Islet of Langerhans (tissue), 1 donor: ENCODE measurements at regions not wholly inside any gene's neighbourhood (a gene's known extent, or its start where the extent isn't known, plus 50 kb on each side); places are given as distances from the start of the nearest gene placed in this dataset.
"Not testable (repeated sequence)": the region's sequence is repeated elsewhere in the genome, so short reads cannot be mapped to it uniquely, and the experiment has no call there.

Source experiments
- FAIRE-seq: peaks from one replicate; lab custom pipeline; 2011; peaks lifted over from hg19 to GRCh38; lab: Jason Lieb, UNC

GRCh38 chr18:75844146-75844545 is 416.6 kb upstream of the SMIM21 start:
- FAIRE-seq: no peak

GRCh38 chr18:75840131-75840530 is 412.6 kb upstream of the SMIM21 start:
- no peak for FAIRE-seq

GRCh38 chr18:75839686-75840085 is 412.2 kb upstream of the SMIM21 start:
- FAIRE-seq: not testable (repeated sequence)

GRCh38 chr18:75839041-75839440 is 411.5 kb upstream of the SMIM21 start:
- no peak for FAIRE-seq

GRCh38 chr18:75837316-75837715 is 409.8 kb upstream of the SMIM21 start:
- no peak for FAIRE-seq

- no peak for FAIRE-seq
These were observed 409.0 kb upstream of the SMIM21 start for GRCh38 chr18:75836516-75836915.

GRCh38 chr18:75831960-75832359 is 404.5 kb upstream of the SMIM21 start:
- no peak for FAIRE-seq

GRCh38 chr18:75830828-75831227 is 403.3 kb upstream of the SMIM21 start:
- FAIRE-seq: no peak

GRCh38 chr18:75829091-75829490 is 401.6 kb upstream of the SMIM21 start:
- no peak for FAIRE-seq

- FAIRE-seq: no peak
These were observed 400.9 kb upstream of the SMIM21 start for GRCh38 chr18:75828379-75828778.

GRCh38 chr18:75827751-75828287 is 400.3 kb upstream of the SMIM21 start:
- FAIRE-seq: no peak

GRCh38 chr18:75824661-75825060 is 397.2 kb upstream of the SMIM21 start:
- no peak for FAIRE-seq

- no peak for FAIRE-seq
These were observed 396.0 kb upstream of the SMIM21 start for GRCh38 chr18:75823471-75823870.

GRCh38 chr18:75818383-75818782 is 390.9 kb upstream of the SMIM21 start:
- no peak for FAIRE-seq

GRCh38 chr18:75815767-75816166 is 388.3 kb upstream of the SMIM21 start:
- no peak for FAIRE-seq

- no peak for FAIRE-seq
These were observed 385.3 kb upstream of the SMIM21 start for GRCh38 chr18:75812761-75813160.

GRCh38 chr18:75810961-75811551 is 383.6 kb upstream of the SMIM21 start:
- no peak for FAIRE-seq

- FAIRE-seq: no peak
These were observed 383.0 kb upstream of the SMIM21 start for GRCh38 chr18:75810516-75810915.

- FAIRE-seq: no peak
These were observed 382.4 kb upstream of the SMIM21 start for GRCh38 chr18:75809926-75810255.

GRCh38 chr18:75809151-75809925 is 381.8 kb upstream of the SMIM21 start:
- no peak for FAIRE-seq

- no peak for FAIRE-seq
These were observed 377.8 kb upstream of the SMIM21 start for GRCh38 chr18:75805265-75805664.

GRCh38 chr18:75802681-75803080 is 375.2 kb upstream of the SMIM21 start:
- no peak for FAIRE-seq

- FAIRE-seq: no peak
These were observed 373.7 kb upstream of the SMIM21 start for GRCh38 chr18:75801178-75801577.

GRCh38 chr18:75800331-75800648 is 372.8 kb upstream of the SMIM21 start:
- FAIRE-seq: no peak
